ENCODE measurements at regions not wholly inside any gene's neighbourhood (a gene's known extent, or its start where the extent isn't known, plus 50 kb on each side); places are given as distances from the start of the nearest gene placed in this dataset.
A peak's percentile ranks its signal among the peaks of the same experiment; 100 is the strongest.

- DNase-seq (ENCODE audit: low read depth in 2 of 2), result no peak
Measured at GRCh38 chr5:61953913-61954312, 352.1 kb upstream of the KIF2A start.

DNA sequence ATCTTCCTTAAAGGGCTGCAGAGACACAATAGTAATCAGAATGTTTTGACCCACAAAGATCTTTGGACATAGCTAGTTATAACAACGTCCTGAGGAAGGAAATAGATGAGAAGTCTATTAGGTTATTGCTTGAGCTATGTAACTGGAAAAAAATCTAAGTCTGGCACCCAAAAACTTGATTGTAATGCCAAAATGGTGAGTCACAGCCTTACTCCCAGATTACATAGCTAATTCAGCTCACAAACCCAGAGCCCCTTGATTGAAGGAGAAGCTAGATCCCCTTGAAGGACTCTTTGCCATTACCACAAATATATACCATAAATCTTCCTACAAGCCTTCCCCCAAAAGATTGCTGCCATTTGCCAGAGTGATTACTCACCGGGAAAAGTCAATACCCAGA, 341.8 kb upstream of the KIF2A start:
- peak in 1 of 2 donors; percentile 63 for DNase-seq (ENCODE audit: low read depth in 2 of 2)

GRCh38 chr5:61965069-61965468, 340.9 kb upstream of the KIF2A start:
- DNase-seq (ENCODE audit: low read depth in 2 of 2), result no peak

GRCh38 chr5:61965490-61965889, 340.5 kb upstream of the KIF2A start:
- DNase-seq (ENCODE audit: low read depth in 2 of 2), result no peak

DNA sequence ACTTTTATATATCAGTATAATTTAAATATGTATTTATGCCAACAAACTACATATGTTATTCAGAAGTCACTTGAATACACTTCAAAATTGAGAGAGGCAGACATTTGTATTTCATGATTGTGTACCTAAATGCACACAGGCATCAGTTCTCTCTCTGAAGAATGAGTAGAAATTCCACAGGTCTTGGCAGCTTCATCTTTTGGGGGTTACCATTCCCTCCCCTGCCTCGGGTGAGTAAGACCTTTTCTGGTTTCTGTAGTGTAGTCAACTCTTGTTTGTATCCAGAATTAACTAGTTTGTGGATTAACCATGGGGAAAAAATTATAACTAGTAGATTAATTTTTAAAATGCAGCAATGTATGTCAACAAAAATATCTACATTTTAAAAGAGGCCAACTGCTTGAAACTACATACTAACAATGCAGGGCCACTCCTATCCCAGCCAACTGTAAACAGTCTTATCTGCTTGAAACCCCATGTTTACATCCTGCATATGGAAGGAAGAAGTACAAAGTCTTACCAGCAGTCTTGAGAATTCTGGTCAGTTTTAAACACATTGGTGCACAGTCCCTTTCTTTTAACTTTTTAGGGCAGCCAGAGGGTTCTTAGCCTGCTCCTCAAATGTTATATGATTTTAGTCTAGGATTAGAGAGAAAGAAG, 339.6 kb upstream of the KIF2A start:
- no peak for DNase-seq (ENCODE audit: low read depth in 2 of 2)

DNA sequence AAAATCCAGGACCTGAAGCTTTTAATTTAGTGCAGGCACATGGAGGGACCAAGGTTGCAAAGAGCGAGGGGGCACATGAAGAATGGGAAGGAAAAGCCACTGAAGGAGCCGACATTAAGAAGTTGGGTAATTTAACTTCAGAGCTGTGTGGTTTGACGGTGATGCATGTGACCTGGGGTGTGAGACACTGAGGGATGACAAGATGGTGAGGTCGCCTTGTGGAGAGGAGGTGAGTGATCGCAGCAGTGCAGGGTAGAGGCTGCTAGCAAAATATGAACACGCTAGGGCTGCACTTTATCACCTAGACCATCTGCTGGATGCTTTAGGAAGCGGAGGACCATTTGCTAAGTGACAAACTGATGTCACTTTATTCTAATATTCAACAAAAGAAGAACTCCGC, 339.0 kb upstream of the KIF2A start:
- no peak for DNase-seq (ENCODE audit: low read depth in 2 of 2)

- no peak for DNase-seq (ENCODE audit: low read depth in 2 of 2)
Measured at GRCh38 chr5:61967681-61968080, 338.3 kb upstream of the KIF2A start.

DNA sequence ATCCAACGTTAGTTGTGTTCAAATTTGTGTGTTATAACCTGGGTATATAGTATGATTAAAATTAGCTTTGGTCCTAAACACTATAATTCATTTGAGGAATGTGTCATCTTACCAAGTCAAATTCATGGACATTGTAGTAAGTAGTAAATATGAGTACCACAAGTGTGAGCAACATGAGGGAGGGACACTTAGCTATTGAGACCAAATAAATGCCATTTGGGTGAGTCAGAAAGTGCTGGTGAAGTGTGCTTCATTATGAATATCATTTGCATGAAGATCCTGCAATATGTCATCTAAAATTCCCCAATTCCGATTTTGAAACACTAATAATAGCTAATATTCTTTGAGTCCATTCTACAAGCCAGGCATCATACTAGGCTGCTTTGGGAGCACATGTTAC, 336.7 kb upstream of the KIF2A start:
- no peak for DNase-seq (ENCODE audit: low read depth in 2 of 2)

DNA sequence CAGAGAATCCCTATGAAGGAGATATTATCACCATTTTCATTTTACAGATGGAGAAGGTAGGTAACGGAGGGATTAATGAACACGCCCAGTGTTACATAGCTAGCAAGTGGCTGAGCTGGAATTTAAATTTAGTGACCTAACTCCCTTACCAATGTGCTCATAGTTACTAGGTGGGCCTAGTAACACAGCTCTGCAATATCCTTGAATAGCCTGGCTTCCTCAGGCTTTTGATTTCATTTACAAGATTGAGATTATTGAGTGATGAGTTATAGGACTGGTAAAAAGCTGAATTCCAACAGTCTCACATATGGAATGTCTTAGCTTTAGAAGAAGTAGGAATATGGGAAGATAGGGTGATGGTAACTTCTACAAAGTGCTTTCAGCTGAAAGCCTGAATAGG, 336.3 kb upstream of the KIF2A start:
- no peak for DNase-seq (ENCODE audit: low read depth in 2 of 2)

DNA sequence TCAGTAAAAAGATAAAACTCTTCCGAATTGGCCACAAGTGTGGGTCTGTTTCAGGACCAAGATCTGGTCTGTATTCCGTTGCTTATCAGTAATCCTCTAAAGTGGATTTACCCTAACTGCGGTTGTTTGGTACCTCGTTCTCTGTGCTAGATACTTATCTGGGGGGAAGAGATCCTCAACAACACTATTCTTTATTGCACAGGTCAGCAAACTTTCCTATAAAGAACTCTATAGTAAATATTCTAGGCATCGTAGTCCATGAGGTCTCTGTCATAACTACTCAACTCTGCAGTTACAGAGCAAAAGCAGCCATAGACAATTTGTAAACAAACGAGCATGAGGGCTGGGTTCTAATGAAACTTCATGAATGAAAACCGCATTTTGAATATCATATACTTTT, 335.8 kb upstream of the KIF2A start:
- no peak for DNase-seq (ENCODE audit: low read depth in 2 of 2)

DNA sequence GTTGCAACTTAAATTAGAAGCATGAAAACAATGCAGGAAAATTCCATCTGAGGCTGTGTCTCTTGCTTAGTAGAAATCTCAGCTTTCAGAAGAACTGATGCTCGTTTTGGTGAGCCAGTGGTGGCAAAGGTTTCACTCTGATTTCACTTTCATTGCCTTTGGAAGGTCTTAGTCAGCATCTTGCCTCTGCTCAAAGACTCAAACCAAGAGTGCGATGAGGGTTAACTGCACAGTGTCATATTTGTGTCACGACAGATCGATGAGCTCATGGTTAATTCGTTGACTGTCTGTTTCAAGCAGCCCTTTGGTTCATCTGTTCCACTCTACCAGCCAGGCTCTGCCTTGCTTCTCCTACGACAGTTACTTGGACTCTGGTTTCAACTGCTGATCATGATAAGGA, 331.3 kb upstream of the KIF2A start:
- DNase-seq (ENCODE audit: low read depth in 2 of 2), result no peak

- no peak for DNase-seq (ENCODE audit: low read depth in 2 of 2)
Measured at GRCh38 chr5:61981886-61982285, 324.1 kb upstream of the KIF2A start.

- DNase-seq (ENCODE audit: low read depth in 2 of 2), result no peak
Measured at GRCh38 chr5:61991430-61991829, 314.6 kb upstream of the KIF2A start.

DNA sequence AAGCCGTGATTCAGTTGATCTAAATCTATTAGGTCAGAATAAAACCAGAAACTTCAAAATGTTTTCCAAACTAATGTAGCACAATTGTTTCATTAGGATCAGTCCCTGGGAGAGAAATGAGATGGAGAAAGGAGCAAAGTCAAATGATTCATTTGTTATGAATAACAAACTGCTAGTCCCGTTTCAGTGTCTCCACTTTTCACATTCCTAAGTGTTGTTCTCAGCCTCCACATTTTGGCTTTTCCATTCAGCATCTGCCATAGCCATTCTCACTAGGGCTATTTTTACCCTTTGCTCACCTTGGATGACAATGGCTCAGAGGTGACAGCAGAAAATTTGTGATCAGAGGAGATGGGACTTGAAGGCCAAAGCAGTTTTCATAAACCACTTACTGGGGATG, 314.1 kb upstream of the KIF2A start:
- no peak for DNase-seq (ENCODE audit: low read depth in 2 of 2)

DNA sequence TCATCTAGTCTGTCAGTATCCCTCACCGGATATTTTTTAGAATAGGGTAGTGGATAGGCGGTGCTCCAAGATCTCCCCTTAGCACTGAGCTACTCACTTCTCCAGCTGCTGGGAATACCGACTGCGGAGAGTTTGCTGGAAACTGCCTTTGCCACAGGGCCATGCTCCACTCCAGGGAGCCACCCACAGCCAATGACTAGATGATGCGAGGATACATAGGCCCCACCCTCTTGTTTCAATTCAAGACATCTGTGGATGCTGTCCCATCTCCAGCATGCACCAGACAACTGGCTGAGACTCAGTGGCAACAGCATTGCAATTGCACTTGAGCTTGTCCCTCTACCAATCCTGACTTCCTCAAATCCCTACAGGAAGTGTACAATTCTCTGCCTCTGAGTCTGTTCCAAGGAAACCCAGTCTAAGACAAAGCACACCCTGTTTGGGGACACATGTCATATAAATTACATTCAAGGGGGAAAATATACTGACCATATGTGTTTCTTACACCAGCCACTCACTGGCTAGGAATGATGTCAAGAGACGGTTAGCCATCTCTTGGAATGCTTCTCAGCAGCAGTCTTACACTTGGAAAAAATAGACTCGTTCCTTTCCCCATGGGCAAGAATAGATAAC, 312.6 kb upstream of the KIF2A start:
- DNase-seq (ENCODE audit: low read depth in 2 of 2), result no peak

GRCh38 chr5:61994171-61994570, 311.8 kb upstream of the KIF2A start:
- DNase-seq (ENCODE audit: low read depth in 2 of 2), result no peak

DNA sequence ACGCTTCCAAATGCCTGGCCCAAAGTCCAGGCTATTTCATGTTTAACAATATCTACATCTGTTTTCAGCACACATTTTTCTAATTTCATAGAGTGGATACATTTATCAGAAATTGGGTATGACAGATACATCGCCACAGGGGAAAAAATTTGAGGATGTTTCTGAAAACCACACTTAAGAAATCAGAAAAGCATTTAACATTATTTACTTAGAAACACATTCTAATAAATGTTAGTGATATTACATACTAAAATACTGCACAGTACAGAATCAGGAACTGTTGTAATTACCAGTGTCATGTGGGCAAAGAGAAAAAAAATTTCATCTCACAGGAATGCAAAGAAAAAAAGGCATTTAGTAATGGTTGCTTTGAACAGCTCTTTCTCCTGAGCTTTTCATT, 310.5 kb upstream of the KIF2A start:
- DNase-seq (ENCODE audit: low read depth in 2 of 2), result no peak

GRCh38 chr5:61999371-61999770, 306.6 kb upstream of the KIF2A start:
- DNase-seq (ENCODE audit: low read depth in 2 of 2), result no peak

DNA sequence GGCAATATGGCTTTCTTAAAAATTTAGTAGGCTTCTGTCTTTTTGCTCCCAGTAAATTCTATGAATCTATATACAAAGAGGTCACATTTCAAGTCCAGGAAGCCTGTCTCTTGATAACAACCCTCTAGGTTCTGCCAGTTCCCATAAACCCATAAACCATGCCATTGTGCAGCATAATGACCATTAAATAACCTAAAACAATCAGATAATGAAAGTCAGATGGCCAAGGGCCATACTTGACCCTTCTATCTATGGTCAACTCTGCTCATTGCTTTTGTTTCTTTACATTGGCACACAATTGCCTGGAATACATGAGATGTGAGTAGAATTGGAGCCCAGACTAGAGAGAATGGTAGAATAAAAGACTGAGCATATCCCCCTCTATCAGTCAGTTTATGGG, 305.4 kb upstream of the KIF2A start:
- DNase-seq (ENCODE audit: low read depth in 2 of 2), result no peak

- DNase-seq (ENCODE audit: low read depth in 2 of 2), result no peak
Measured at GRCh38 chr5:62001640-62002039, 304.4 kb upstream of the KIF2A start.

GRCh38 chr5:62002436-62002835, 303.6 kb upstream of the KIF2A start:
- no peak for DNase-seq (ENCODE audit: low read depth in 2 of 2)

DNA sequence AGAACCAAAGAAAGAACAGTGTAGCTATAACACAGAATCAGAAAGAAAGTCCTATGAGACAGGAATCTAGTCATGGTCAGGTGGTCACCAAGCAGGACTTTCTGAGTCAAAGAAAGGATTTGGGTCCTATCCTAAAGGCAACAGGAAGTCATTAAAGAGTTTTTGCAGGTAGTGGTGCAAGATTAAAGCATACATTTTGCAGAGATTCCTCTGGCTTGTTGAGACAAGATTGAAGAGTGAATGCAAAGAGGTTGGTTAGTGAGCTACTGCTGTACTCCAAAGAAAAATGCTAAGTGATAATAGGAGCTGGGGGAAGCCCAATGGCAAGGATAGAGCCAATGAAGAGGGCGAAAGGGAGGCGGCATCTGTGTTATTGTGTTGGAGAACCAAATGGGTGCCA, 300.5 kb upstream of the KIF2A start:
- DNase-seq (ENCODE audit: low read depth in 2 of 2), result no peak

GRCh38 chr5:62007457-62007856, 298.5 kb upstream of the KIF2A start:
- DNase-seq (ENCODE audit: low read depth in 2 of 2), result no peak
